Mucosa of descending colon (tissue), 3 donors: ENCODE measurements at regions not wholly inside any gene's neighbourhood (a gene's known extent, or its start where the extent isn't known, plus 50 kb on each side); places are given as distances from the start of the nearest gene placed in this dataset.
"Not testable (repeated sequence)": the region's sequence is repeated elsewhere in the genome, so short reads cannot be mapped to it uniquely, and the experiment has no call there.

Source experiments
- ATAC-seq: fragments of 200-7000 bp; cut with Tn5 transposase; one replicate; pipeline ENCODE4 v1.9.1; 2020; ENCODE audit warnings: mild to moderate bottlenecking, moderate library complexity
- DNase-seq, 3 donors: peaks; one replicate each; pipeline ENCODE4 v3.0.0-alpha.2; 2020
- H3K36me3 ChIP-seq: fragments of 200-600 bp; one replicate; pipeline ENCODE4 v1.8.0; 2021; ENCODE audit warnings: low read depth, mild to moderate bottlenecking
- H3K4me1 ChIP-seq: fragments of 200-600 bp; one replicate; pipeline ENCODE4 v1.8.0; 2021; ENCODE audit warnings: low read depth, mild to moderate bottlenecking
- H3K4me3 ChIP-seq: fragments of 200-600 bp; one replicate; pipeline ENCODE4 v1.8.0; 2021; ENCODE audit warnings: mild to moderate bottlenecking
- H3K9me3 ChIP-seq: fragments of 200-600 bp; one replicate; pipeline ENCODE4 v1.8.0; 2021; ENCODE audit warnings: mild to moderate bottlenecking
- intact Hi-C, 2 donors: fragments of 100-400 bp; cut with DNase I in 1 of 2; cut with micrococcal nuclease in 1 of 2; formaldehyde crosslinking; loops; one replicate each; pipeline versions ENCODE4 v1.11.0 to v1.11.1; 2022; cut with DNase I, micrococcal nuclease
- TF ChIP-seq, protein P1 (sequence below): fragments of 200-600 bp; IDR thresholded peaks from one replicate; pipeline ENCODE4 v1.8.0; 2022; ENCODE audit warnings: antibody characterized with exemption, mild to moderate bottlenecking
- donor health status: DM: no; HTN: no; CAD: no; lungs with moderate emphysema.
- donor health status: DM: no; HTN: no; CAD: no.
- donor health status: DM: no; HTN: yes; CAD: no.

DNA sequence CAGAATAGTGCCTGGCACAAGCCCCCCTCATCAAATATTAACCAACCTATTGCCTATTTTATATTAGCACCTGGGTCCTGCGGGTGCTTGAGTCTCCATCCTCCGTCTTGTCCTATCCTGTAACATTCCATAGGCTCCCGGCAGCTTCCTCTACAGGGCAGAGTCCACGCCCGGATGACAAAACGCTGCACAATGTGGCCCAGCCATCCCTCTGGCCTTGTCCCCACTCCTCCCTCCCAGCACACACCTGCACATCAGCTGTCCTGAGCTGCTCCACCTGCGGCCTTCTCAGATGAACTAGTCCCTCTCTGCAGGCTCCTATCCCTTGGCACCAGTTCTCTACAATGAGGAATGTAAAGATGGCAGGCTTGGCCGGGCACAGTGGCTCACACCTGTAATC is 153.5 kb upstream of the PDE1C start:
- H3K4me3 ChIP-seq: no peak overlapping the region
- intact Hi-C loops: no loop called here
- TF ChIP-seq, protein P1, sequence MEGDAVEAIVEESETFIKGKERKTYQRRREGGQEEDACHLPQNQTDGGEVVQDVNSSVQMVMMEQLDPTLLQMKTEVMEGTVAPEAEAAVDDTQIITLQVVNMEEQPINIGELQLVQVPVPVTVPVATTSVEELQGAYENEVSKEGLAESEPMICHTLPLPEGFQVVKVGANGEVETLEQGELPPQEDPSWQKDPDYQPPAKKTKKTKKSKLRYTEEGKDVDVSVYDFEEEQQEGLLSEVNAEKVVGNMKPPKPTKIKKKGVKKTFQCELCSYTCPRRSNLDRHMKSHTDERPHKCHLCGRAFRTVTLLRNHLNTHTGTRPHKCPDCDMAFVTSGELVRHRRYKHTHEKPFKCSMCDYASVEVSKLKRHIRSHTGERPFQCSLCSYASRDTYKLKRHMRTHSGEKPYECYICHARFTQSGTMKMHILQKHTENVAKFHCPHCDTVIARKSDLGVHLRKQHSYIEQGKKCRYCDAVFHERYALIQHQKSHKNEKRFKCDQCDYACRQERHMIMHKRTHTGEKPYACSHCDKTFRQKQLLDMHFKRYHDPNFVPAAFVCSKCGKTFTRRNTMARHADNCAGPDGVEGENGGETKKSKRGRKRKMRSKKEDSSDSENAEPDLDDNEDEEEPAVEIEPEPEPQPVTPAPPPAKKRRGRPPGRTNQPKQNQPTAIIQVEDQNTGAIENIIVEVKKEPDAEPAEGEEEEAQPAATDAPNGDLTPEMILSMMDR: no peak
- DNase-seq (no peak), ATAC-seq (no peak)
- no peaks in the 10 kb centered on the region for H3K9me3 ChIP-seq
- no peaks in the 10 kb centered on the region for H3K4me1 ChIP-seq
- no peaks in the 10 kb centered on the region for H3K36me3 ChIP-seq

DNA sequence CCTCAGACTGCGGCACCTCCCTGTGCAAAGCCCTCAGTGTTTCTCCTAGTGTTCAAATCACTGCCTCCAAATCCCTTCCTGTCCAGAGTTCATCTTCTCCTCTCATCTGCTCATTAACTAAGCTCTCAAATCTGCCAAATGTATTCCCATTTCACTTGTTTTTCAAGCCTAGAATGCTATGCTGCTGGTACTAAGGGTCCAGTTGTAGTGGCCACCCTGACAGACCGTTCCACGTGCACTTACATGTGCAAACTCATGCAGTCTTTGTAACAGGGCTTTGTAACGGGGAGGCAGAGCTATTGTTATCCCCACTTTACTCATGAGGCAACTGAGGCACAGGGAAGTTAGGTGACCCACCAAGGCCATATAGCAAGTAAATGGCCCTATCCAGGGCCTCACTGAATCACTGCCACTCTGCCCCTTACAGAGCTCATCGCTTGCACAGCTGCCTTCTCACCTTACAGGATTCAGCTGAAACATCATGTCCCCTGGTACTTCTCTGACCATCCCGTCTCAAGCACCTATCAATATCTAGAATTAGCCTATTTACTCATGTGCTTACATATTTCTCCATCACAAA is 153.0 kb upstream of the PDE1C start:
- Histone ChIP-seq H3K36me3 (no peaks in the 10 kb centered on the region), H3K9me3 (no peaks in the 10 kb centered on the region), H3K4me3 (no peak overlapping the region), H3K4me1 (no peaks in the 10 kb centered on the region)
- ATAC-seq: no peak
- TF ChIP-seq, protein P1: no peak
- intact Hi-C loops: no loop called here
- DNase-seq: no peak

DNA sequence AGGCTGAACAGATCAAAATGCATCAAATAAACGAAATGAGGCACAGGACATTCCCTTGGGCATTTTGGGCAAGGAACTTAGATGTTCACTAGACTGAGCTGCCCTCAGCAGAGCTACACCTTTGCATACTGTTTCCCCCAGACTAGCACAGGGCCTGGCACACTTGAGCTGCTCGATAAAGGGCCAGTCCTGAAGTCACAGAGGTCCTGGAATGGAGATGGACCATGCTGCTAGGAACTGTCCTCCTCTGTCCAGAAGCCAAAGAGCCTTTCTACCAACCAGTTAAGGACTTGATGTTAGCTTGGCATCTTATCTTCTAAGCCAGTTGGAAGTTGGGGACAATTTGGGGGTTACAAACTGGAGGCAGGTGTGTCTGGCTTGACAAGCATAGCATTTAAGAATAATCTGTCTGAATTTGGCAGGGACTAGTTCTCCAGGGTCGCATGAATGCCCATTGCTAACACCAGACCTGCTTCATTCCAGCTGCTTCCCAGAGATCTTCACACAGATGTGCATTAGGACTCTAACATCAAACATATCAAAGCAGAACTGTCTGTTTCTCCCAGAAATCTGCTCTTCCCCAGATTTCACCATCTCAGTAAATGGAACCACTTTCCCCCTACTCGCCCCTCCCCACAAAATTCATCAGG is 152.2 kb upstream of the PDE1C start:
- no peaks in the 10 kb centered on the region for H3K36me3 ChIP-seq
- H3K9me3 ChIP-seq: no peaks in the 10 kb centered on the region
- DNase-seq (no peak), ATAC-seq (no peak)
- intact Hi-C loops: no loop called here
- TF ChIP-seq, protein P1: no peak
- no peak overlapping the region for H3K4me3 ChIP-seq
- no peaks in the 10 kb centered on the region for H3K4me1 ChIP-seq

DNA sequence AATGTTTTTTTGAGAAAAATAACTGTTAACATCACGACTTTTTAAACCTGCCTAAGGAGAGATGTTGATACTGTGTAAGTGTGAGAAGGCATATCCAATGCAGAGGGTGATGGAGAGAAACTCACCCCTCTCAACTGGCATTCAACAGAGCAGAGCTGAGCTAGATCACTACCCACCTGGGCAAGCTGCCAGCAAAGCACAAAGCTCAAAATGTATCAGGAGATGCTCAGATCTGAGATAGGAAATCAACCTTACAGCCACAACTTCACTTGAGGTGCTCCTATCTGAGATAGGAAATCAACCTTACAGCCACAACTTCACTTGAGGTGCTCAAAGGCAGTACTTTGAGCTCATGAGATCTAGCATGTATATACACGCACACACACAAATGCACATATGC is 151.5 kb upstream of the PDE1C start:
- H3K4me3 ChIP-seq: no peak overlapping the region
- intact Hi-C loops: no loop called here
- no peaks in the 10 kb centered on the region for H3K9me3 ChIP-seq
- H3K36me3 ChIP-seq: no peaks in the 10 kb centered on the region
- TF ChIP-seq, protein P1: no peak
- DNase-seq (no peak), ATAC-seq (no peak)
- H3K4me1 ChIP-seq: no peaks in the 10 kb centered on the region

DNA sequence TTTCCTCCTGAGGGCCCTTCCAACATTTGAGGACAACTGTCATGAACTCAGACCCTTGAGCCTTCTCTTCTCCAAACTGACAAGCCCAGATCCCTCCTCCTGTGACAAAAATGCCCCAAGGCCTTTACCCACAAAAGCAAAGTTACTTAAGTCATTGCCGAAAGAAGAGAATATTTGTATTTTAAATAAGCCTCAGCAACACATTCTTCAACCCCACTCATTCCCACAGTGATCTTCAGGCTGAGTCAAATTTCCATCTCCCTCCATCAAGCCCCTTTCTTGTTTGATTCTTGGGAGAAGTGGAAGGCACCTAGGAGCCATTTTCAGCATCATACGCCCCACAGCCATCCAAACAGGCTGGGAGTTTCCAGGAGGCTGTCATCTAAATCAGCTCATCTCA is 150.8 kb upstream of the PDE1C start:
- no peak overlapping the region for H3K4me3 ChIP-seq
- no peaks in the 10 kb centered on the region for H3K9me3 ChIP-seq
- H3K4me1 ChIP-seq: no peaks in the 10 kb centered on the region
- no peaks in the 10 kb centered on the region for H3K36me3 ChIP-seq
- ATAC-seq (no peak), DNase-seq (no peak)
- intact Hi-C loops: no loop called here
- TF ChIP-seq, protein P1: no peak

DNA sequence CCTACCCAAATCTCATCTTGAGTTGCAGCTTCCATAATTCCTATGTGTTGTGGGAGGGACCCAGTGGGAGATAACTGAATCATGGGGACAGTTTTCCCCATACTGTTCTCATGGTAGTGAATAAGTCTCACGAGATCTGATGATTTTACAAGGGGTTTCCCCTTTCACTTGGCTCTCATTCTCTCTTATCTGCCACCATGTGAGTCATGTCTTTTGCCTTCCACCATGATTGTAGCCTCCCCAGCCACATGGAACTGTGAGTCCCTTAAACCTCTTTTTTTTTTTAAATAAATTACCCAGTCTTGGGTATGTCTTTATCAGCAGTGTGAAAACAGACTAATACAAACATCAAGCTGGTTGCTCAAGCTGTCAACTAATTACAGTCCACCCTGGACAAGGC is 149.6 kb upstream of the PDE1C start:
- H3K4me3 ChIP-seq, H3K4me1 ChIP-seq, ATAC-seq, DNase-seq, H3K36me3 ChIP-seq, H3K9me3 ChIP-seq: not testable (repeated sequence)
- intact Hi-C loops: loop anchor here in 1 of 2 donors (10.0 kb wide), 1 partner anchor 255 kb away; no protein-coding TSS in a partner anchor
